ENCODE measurements at regions not wholly inside any gene's neighbourhood (a gene's known extent, or its start where the extent isn't known, plus 50 kb on each side); places are given as distances from the start of the nearest gene placed in this dataset.

- ATAC-seq (ENCODE audit: insufficient number of reproducible peaks, low FRiP score, low read depth) = no peak
- Histone ChIP-seq H3K4me3 (no peak overlapping the region), H3K4me1 (ENCODE audit: control insufficient read depth in 1 of 2, low read depth in 2 of 2) (no peaks in the 10 kb centered on the region), H3K36me3 (no peaks in the 10 kb centered on the region), H3K27me3 (replicated peaks; ENCODE audit: insufficient read depth) (no peaks in the 10 kb centered on the region), H3K27ac (no peak overlapping the region), H3K9me3 (no peaks in the 10 kb centered on the region)
- DNase-seq (ENCODE audit: low spot score) = no peak
- TF ChIP-seq, protein P1, sequence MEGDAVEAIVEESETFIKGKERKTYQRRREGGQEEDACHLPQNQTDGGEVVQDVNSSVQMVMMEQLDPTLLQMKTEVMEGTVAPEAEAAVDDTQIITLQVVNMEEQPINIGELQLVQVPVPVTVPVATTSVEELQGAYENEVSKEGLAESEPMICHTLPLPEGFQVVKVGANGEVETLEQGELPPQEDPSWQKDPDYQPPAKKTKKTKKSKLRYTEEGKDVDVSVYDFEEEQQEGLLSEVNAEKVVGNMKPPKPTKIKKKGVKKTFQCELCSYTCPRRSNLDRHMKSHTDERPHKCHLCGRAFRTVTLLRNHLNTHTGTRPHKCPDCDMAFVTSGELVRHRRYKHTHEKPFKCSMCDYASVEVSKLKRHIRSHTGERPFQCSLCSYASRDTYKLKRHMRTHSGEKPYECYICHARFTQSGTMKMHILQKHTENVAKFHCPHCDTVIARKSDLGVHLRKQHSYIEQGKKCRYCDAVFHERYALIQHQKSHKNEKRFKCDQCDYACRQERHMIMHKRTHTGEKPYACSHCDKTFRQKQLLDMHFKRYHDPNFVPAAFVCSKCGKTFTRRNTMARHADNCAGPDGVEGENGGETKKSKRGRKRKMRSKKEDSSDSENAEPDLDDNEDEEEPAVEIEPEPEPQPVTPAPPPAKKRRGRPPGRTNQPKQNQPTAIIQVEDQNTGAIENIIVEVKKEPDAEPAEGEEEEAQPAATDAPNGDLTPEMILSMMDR (IDR thresholded peaks at IDR 0.05) = no peak
These were observed 556.7 kb downstream of the SI start for GRCh38 chr3:164521644-164522043.

GRCh38 chr3:164521139-164521538 is 557.2 kb downstream of the SI start:
- Histone ChIP-seq H3K27me3 (replicated peaks; ENCODE audit: insufficient read depth) (no peaks in the 10 kb centered on the region), H3K4me1 (ENCODE audit: control insufficient read depth in 1 of 2, low read depth in 2 of 2) (no peaks in the 10 kb centered on the region), H3K36me3 (no peaks in the 10 kb centered on the region), H3K4me3 (no peak overlapping the region), H3K9me3 (no peaks in the 10 kb centered on the region), H3K27ac (no peak overlapping the region)
- DNase-seq (ENCODE audit: low spot score) = no peak
- no peak for ATAC-seq (ENCODE audit: insufficient number of reproducible peaks, low FRiP score, low read depth)
- TF ChIP-seq, protein P1 (IDR thresholded peaks at IDR 0.05) = no peak

- Histone ChIP-seq H3K4me3 (no peak overlapping the region), H3K4me1 (ENCODE audit: control insufficient read depth in 1 of 2, low read depth in 2 of 2) (no peaks in the 10 kb centered on the region), H3K36me3 (no peaks in the 10 kb centered on the region), H3K9me3 (no peaks in the 10 kb centered on the region), H3K27ac (no peak overlapping the region), H3K27me3 (replicated peaks; ENCODE audit: insufficient read depth) (no peaks in the 10 kb centered on the region)
- TF ChIP-seq, protein P1 (IDR thresholded peaks at IDR 0.05) = no peak
- DNase-seq (ENCODE audit: low spot score) = no peak
- no peak for ATAC-seq (ENCODE audit: insufficient number of reproducible peaks, low FRiP score, low read depth)
These were observed 563.0 kb downstream of the SI start for GRCh38 chr3:164515256-164515655.

DNA sequence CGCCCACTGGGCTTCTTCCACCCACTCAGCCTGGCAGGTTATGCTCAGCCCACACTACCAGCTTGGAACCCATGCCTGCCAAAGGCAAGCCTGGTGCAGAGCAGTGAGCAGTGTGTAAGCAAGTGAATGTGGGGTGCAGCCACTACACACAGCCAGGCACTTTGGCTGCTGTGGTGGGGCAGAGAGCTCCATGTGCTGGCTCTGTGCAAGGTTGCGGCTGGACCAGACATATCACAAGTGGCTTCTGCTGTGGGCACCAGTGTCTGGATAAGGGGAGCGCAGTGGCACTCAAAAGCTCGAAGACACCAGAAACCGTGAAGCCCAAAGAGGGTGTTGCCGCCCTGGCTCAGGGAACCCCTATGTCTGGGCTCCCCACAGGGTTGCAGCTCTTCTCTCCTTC is 563.7 kb downstream of the SI start:
- H3K9me3 ChIP-seq = no peaks in the 10 kb centered on the region
- H3K4me3 ChIP-seq = no peak overlapping the region
- no peaks in the 10 kb centered on the region for H3K36me3 ChIP-seq
- TF ChIP-seq, protein P1 (IDR thresholded peaks at IDR 0.05) = no peak
- DNase-seq (ENCODE audit: low spot score) (no peak), ATAC-seq (ENCODE audit: insufficient number of reproducible peaks, low FRiP score, low read depth) (no peak)
- H3K27ac ChIP-seq = no peak overlapping the region
- H3K4me1 ChIP-seq (ENCODE audit: control insufficient read depth in 1 of 2, low read depth in 2 of 2) = no peaks in the 10 kb centered on the region
- H3K27me3 ChIP-seq (replicated peaks; ENCODE audit: insufficient read depth) = no peaks in the 10 kb centered on the region

DNA sequence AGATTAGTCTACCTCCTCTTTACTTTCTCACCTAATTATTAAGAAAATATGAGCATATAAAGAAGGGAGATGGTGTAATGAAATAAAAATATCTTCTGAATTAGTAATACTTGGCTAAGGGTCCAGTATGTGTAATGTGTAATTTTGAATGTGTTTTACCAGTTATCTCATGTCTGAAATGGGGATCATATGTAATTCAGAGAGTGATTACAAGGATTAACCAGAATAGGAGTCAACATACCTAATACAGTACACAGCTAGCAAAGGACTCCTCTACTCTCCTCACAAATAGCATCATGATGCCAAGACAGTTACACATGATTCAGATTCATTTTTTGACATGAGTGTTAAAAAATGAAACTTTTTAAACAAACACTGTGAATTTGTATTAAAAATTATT is 570.4 kb downstream of the SI start:
- no peak for DNase-seq (ENCODE audit: low spot score)
- TF ChIP-seq, protein P1 (IDR thresholded peaks at IDR 0.05) = no peak
- Histone ChIP-seq H3K27ac (no peak overlapping the region), H3K9me3 (no peaks in the 10 kb centered on the region), H3K4me3 (no peak overlapping the region), H3K36me3 (no peaks in the 10 kb centered on the region), H3K4me1 (ENCODE audit: control insufficient read depth in 1 of 2, low read depth in 2 of 2) (no peaks in the 10 kb centered on the region), H3K27me3 (replicated peaks; ENCODE audit: insufficient read depth) (no peaks in the 10 kb centered on the region)
- ATAC-seq (ENCODE audit: insufficient number of reproducible peaks, low FRiP score, low read depth) = no peak

Data from thoracic aorta (tissue), 2 donors.